Activated T-cell treated with anti-CD3 and anti-CD28 coated beads, Interleukin-2, amount 50 U/mL, for 4 hours (primary cell): ENCODE measurements at regions not wholly inside any gene's neighbourhood (a gene's known extent, or its start where the extent isn't known, plus 50 kb on each side); places are given as distances from the start of the nearest gene placed in this dataset.
"Not testable (repeated sequence)": the region's sequence is repeated elsewhere in the genome, so short reads cannot be mapped to it uniquely, and the experiment has no call there.

Experiments used
- ATAC-seq, 2 donors: fragments of 200-7000 bp; cut with Tn5 transposase; one replicate each; pipeline ENCODE4 v1.10.0; 2021
- DNase-seq: peaks from one replicate; pipeline ENCODE4 v3.0.0-alpha.2; 2020
- H3K27me3 Mint-ChIP-seq: one replicate; pipeline ENCODE4 v1.8.0; 2021; ENCODE audit warnings: low read depth, mixed read lengths
- H3K36me3 Mint-ChIP-seq: one replicate; pipeline ENCODE4 v1.8.0; 2022; ENCODE audit warnings: mixed read lengths; ENCODE audit not compliant: insufficient read depth
- H3K4me1 Mint-ChIP-seq: one replicate; pipeline ENCODE4 v1.8.0; 2021; ENCODE audit warnings: low read depth, mixed read lengths
- H3K4me3 Mint-ChIP-seq: one replicate; pipeline ENCODE4 v1.8.0; 2021; ENCODE audit warnings: mild to moderate bottlenecking, moderate library complexity, mixed read lengths
- H3K9me3 Mint-ChIP-seq: one replicate; pipeline ENCODE4 v1.8.0; 2021; ENCODE audit warnings: mixed read lengths

- Mint-ChIP-seq H3K36me3 (no peaks in the 10 kb centered on the region), H3K4me1 (peaks cover 5% of the 10 kb centered on the region), H3K9me3 (no peaks in the 10 kb centered on the region), H3K27me3 (peaks cover 4% of the 10 kb centered on the region), H3K4me3 (no peak overlapping the region)
- DNase-seq (no peak), ATAC-seq (no peak)
Observed at GRCh38 chr13:50762969-50763567, 80.4 kb downstream of the DLEU7 start.

- no peaks in the 10 kb centered on the region for H3K36me3 Mint-ChIP-seq
- no peaks in the 10 kb centered on the region for H3K9me3 Mint-ChIP-seq
- peaks cover 2% of the 10 kb centered on the region for H3K27me3 Mint-ChIP-seq
- H3K4me3 Mint-ChIP-seq = no peak overlapping the region
- ATAC-seq (no peak), DNase-seq (no peak)
- peaks cover 5% of the 10 kb centered on the region for H3K4me1 Mint-ChIP-seq
Observed at GRCh38 chr13:50766013-50766412, 77.5 kb downstream of the DLEU7 start.

GRCh38 chr13:50766695-50767094 is 76.8 kb downstream of the DLEU7 start:
- Mint-ChIP-seq H3K4me1 (peaks cover 5% of the 10 kb centered on the region), H3K36me3 (no peaks in the 10 kb centered on the region), H3K27me3 (no peaks in the 10 kb centered on the region), H3K9me3 (no peaks in the 10 kb centered on the region), H3K4me3 (no peak overlapping the region)
- DNase-seq (no peak), ATAC-seq (no peak)

- H3K36me3 Mint-ChIP-seq, H3K4me1 Mint-ChIP-seq, H3K9me3 Mint-ChIP-seq, H3K27me3 Mint-ChIP-seq, ATAC-seq, H3K4me3 Mint-ChIP-seq, DNase-seq: not testable (repeated sequence)
Observed at GRCh38 chr13:50772881-50773280, 70.6 kb downstream of the DLEU7 start.
